Upper lobe of left lung (tissue), 4 donors: ENCODE measurements at regions not wholly inside any gene's neighbourhood (a gene's known extent, or its start where the extent isn't known, plus 50 kb on each side); places are given as distances from the start of the nearest gene placed in this dataset.

Source experiments
- CTCF ChIP-seq, 6 experiments: fragments of 450-650 bp in 4 of 6; fragments of 200-600 bp in 2 of 6; sonication (generic) in 2 of 6; IDR thresholded peaks; one replicate each; pipeline ENCODE4 v1.5.1; 2016 to 2019; ENCODE audit warnings: antibody characterized with exemption in 6 of 6
- EP300 ChIP-seq, 4 donors: sonication (generic); formaldehyde crosslinking; IDR thresholded peaks; one replicate each; pipeline ENCODE4 v1.5.1; 2017; ENCODE audit warnings: antibody characterized with exemption in 4 of 4, control low read depth in 2 of 4
- POLR2A ChIP-seq, 4 donors: fragments of 450-650 bp; IDR thresholded peaks; one replicate each; pipeline ENCODE4 v1.5.1; 2016 to 2017; ENCODE audit warnings: antibody characterized with exemption in 4 of 4, mild to moderate bottlenecking in 2 of 4

GRCh38 chr3:463252-464192, 267.0 kb downstream of the CHL1 start:
- TF ChIP-seq CTCF (IDR thresholded peaks at IDR 0.05) (no peak), EP300 (IDR thresholded peaks at IDR 0.05) (no peak), POLR2A (IDR thresholded peaks at IDR 0.05) (no peak)
